GM12892 (cell line): ENCODE measurements at regions not wholly inside any gene's neighbourhood (a gene's known extent, or its start where the extent isn't known, plus 50 kb on each side); places are given as distances from the start of the nearest gene placed in this dataset.

Experiments used
- POLR2A ChIP-seq: IDR thresholded peaks from 2 replicates; pipeline ENCODE4 v1.6.1; 2011; ENCODE audit warnings: low read depth, low read length, control low read depth
- POLR2AphosphoS5 ChIP-seq: IDR thresholded peaks from 2 replicates; pipeline ENCODE4 v1.6.1; 2011; ENCODE audit warnings: low read depth, low read length, control low read depth

GRCh38 chr2:215850380-215850779 lies 163.0 kb downstream of the MREG start:
- TF ChIP-seq POLR2A (no peak), POLR2AphosphoS5 (no peak)
